Kidney epithelial cell (primary cell): ENCODE measurements at regions not wholly inside any gene's neighbourhood (a gene's known extent, or its start where the extent isn't known, plus 50 kb on each side); places are given as distances from the start of the nearest gene placed in this dataset.

Experiments used
- DNase-seq: peaks from one replicate; pipeline ENCODE4 v3.0.0-alpha.2; 2010; ENCODE audit warnings: low read depth
- H3K27me3 ChIP-seq: 2 replicates; pipeline ENCODE4 v1.6.0; 2011; ENCODE audit warnings: low read length; ENCODE audit not compliant: control insufficient read depth, insufficient read depth
- H3K36me3 ChIP-seq: 2 replicates; pipeline ENCODE4 v1.5.1; 2011; ENCODE audit warnings: low read length; ENCODE audit not compliant: control insufficient read depth, insufficient read depth
- H3K4me3 ChIP-seq: 2 replicates; pipeline ENCODE4 v1.5.1; 2011; ENCODE audit warnings: low read depth, mild to moderate bottlenecking, control low read depth, low read length
- CTCF ChIP-seq: IDR thresholded peaks from 2 replicates; pipeline ENCODE4 v1.5.1; 2011; ENCODE audit warnings: mild to moderate bottlenecking, moderate library complexity, low read length, control low read depth, inconsistent platforms; ENCODE audit not compliant: insufficient read depth, poor library complexity, severe bottlenecking

- Histone ChIP-seq H3K36me3 (no peaks in the 10 kb centered on the region), H3K27me3 (no peaks in the 10 kb centered on the region), H3K4me3 (no peak overlapping the region)
- DNase-seq = peak; percentile 59
- TF ChIP-seq CTCF = no peak
Observed at GRCh38 chr6:111938710-111939109, 65.5 kb upstream of the FYN start.

DNA sequence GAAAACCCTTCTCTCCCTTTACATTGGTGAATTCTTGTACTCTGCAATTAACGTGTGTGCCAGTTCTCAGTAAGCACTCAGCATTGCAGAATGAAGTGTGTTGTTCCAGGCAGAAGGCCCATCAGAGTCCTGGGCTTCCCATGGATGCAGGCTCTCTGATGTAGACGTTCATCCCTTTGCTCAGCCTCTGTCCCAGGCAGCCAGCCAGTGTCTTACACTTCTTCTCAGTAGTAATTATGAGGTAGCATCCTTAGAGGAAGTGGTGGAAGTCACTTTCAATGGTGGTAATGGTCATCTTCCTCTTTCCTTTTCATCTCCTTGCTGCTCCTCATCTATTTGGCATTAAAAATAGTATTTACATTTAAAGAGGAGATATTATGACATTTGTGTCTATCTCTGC, 66.7 kb upstream of the FYN start:
- no peak for DNase-seq
- no peak for TF ChIP-seq CTCF
- H3K36me3 ChIP-seq = no peaks in the 10 kb centered on the region
- no peak overlapping the region for H3K4me3 ChIP-seq
- H3K27me3 ChIP-seq = no peaks in the 10 kb centered on the region

- Histone ChIP-seq H3K4me3 (no peak overlapping the region), H3K27me3 (no peaks in the 10 kb centered on the region), H3K36me3 (no peaks in the 10 kb centered on the region)
- no peak for TF ChIP-seq CTCF
- DNase-seq = no peak
Observed at GRCh38 chr6:111940801-111941200, 67.5 kb upstream of the FYN start.

DNA sequence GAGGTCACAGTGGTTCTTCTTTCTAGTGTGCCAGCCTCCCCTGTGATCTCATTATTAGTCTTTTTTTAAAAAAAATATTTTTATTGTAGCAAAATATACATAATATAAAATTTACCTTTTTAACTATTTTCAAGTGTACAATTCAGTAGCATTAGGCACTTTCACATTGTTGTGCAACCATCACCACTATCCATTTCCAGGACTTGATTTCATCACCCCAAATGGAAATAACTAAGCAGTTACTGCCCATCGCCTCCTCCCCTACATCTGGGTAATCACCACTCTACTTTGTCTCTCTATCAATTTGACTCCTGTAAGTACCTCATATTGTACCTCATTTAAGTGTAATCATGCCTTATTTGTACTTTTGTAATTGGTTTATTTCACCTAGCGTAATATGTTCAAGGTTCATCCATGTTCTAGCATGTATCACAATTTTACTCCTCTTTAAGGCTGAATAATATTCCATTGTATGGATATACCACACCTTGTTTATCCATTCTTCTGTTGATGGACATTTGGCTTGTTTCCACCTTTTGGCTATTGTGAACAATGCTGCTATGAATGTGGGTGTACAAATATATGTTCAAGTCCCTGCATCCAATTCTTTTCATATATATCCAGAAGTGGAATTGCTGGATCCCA, 68.6 kb upstream of the FYN start:
- Histone ChIP-seq H3K36me3 (no peaks in the 10 kb centered on the region), H3K4me3 (no peak overlapping the region), H3K27me3 (no peaks in the 10 kb centered on the region)
- no peak for DNase-seq
- TF ChIP-seq CTCF = no peak

DNA sequence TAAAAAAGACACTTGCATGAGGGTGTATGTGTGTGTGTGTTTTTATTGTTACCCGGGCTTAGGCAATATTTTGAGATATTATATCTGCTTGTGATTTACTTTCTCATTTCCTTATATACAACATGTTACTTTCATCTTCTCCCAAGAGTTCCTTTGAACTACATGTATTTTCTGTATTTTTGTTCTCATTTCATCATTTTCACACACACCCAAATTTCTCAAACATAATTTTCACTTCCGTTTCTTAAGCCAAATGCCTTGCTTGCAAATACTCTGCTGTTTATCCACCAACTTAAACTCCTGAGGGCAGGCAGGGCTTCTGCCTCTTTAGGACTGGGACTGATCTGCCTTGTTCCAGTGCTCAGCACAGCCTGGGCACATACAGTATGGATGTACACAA, 69.3 kb upstream of the FYN start:
- no peaks in the 10 kb centered on the region for H3K27me3 ChIP-seq
- H3K36me3 ChIP-seq = no peaks in the 10 kb centered on the region
- no peak for DNase-seq
- H3K4me3 ChIP-seq = no peak overlapping the region
- TF ChIP-seq CTCF = no peak

GRCh38 chr6:111943266-111943665, 70.0 kb upstream of the FYN start:
- H3K27me3 ChIP-seq = no peaks in the 10 kb centered on the region
- H3K4me3 ChIP-seq = no peak overlapping the region
- no peaks in the 10 kb centered on the region for H3K36me3 ChIP-seq
- no peak for TF ChIP-seq CTCF
- DNase-seq = no peak
